ENCODE measurements at regions not wholly inside any gene's neighbourhood (a gene's known extent, or its start where the extent isn't known, plus 50 kb on each side); places are given as distances from the start of the nearest gene placed in this dataset.

- ATAC-seq, result no peak
Measured at GRCh38 chr2:147659051-147659450, 185.8 kb upstream of the ACVR2A start.

GRCh38 chr2:147657086-147658000, 187.5 kb upstream of the ACVR2A start:
- no peak for TF ChIP-seq GLIS3 (CRISPR knock-in tag; IDR thresholded peaks at IDR 0.05)
- no peak for TF ChIP-seq PPARA (CRISPR knock-in tag; IDR thresholded peaks at IDR 0.05; ENCODE audit: borderline replicate concordance)
- no peak for TF ChIP-seq ZNF70 (CRISPR knock-in tag; IDR thresholded peaks at IDR 0.05)
- TF ChIP-seq, protein P1, sequence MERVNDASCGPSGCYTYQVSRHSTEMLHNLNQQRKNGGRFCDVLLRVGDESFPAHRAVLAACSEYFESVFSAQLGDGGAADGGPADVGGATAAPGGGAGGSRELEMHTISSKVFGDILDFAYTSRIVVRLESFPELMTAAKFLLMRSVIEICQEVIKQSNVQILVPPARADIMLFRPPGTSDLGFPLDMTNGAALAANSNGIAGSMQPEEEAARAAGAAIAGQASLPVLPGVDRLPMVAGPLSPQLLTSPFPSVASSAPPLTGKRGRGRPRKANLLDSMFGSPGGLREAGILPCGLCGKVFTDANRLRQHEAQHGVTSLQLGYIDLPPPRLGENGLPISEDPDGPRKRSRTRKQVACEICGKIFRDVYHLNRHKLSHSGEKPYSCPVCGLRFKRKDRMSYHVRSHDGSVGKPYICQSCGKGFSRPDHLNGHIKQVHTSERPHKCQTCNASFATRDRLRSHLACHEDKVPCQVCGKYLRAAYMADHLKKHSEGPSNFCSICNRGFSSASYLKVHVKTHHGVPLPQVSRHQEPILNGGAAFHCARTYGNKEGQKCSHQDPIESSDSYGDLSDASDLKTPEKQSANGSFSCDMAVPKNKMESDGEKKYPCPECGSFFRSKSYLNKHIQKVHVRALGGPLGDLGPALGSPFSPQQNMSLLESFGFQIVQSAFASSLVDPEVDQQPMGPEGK (CRISPR knock-in tag; IDR thresholded peaks at IDR 0.05; ENCODE audit: borderline replicate concordance), result no peak
- no peak for TF ChIP-seq ARNTL (CRISPR knock-in tag; IDR thresholded peaks at IDR 0.05; ENCODE audit: borderline replicate concordance, low read depth)
- TF ChIP-seq, protein P2, sequence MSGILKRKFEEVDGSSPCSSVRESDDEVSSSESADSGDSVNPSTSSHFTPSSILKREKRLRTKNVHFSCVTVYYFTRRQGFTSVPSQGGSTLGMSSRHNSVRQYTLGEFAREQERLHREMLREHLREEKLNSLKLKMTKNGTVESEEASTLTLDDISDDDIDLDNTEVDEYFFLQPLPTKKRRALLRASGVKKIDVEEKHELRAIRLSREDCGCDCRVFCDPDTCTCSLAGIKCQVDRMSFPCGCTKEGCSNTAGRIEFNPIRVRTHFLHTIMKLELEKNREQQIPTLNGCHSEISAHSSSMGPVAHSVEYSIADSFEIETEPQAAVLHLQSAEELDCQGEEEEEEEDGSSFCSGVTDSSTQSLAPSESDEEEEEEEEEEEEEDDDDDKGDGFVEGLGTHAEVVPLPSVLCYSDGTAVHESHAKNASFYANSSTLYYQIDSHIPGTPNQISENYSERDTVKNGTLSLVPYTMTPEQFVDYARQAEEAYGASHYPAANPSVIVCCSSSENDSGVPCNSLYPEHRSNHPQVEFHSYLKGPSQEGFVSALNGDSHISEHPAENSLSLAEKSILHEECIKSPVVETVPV (CRISPR knock-in tag; IDR thresholded peaks at IDR 0.05), result no peak
- TF ChIP-seq ZFP3 (CRISPR knock-in tag; IDR thresholded peaks at IDR 0.05), result no peak
- no peak for TF ChIP-seq SNAI2 (CRISPR knock-in tag; IDR thresholded peaks at IDR 0.05)
- TF ChIP-seq POU6F1 (CRISPR knock-in tag; IDR thresholded peaks at IDR 0.05; ENCODE audit: borderline replicate concordance, low read depth), result no peak
- TF ChIP-seq TCF4 (CRISPR knock-in tag; IDR thresholded peaks at IDR 0.05; ENCODE audit: borderline replicate concordance), result no peak
- TF ChIP-seq ESRRG (CRISPR knock-in tag; IDR thresholded peaks at IDR 0.05), result no peak
- no peak for TF ChIP-seq OSR1 (CRISPR knock-in tag; IDR thresholded peaks at IDR 0.05)
- no peak for TF ChIP-seq ZFP30 (CRISPR knock-in tag; IDR thresholded peaks at IDR 0.05)
- no peak for TF ChIP-seq CSDC2 (CRISPR knock-in tag; IDR thresholded peaks at IDR 0.05)
- TF ChIP-seq BACH2 (CRISPR knock-in tag; IDR thresholded peaks at IDR 0.05; ENCODE audit: borderline replicate concordance), result no peak
- TF ChIP-seq ZC3H10 (CRISPR knock-in tag; IDR thresholded peaks at IDR 0.05), result no peak
- TF ChIP-seq, protein P3, sequence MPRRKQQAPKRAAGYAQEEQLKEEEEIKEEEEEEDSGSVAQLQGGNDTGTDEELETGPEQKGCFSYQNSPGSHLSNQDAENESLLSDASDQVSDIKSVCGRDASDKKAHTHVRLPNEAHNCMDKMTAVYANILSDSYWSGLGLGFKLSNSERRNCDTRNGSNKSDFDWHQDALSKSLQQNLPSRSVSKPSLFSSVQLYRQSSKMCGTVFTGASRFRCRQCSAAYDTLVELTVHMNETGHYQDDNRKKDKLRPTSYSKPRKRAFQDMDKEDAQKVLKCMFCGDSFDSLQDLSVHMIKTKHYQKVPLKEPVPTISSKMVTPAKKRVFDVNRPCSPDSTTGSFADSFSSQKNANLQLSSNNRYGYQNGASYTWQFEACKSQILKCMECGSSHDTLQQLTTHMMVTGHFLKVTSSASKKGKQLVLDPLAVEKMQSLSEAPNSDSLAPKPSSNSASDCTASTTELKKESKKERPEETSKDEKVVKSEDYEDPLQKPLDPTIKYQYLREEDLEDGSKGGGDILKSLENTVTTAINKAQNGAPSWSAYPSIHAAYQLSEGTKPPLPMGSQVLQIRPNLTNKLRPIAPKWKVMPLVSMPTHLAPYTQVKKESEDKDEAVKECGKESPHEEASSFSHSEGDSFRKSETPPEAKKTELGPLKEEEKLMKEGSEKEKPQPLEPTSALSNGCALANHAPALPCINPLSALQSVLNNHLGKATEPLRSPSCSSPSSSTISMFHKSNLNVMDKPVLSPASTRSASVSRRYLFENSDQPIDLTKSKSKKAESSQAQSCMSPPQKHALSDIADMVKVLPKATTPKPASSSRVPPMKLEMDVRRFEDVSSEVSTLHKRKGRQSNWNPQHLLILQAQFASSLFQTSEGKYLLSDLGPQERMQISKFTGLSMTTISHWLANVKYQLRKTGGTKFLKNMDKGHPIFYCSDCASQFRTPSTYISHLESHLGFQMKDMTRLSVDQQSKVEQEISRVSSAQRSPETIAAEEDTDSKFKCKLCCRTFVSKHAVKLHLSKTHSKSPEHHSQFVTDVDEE (CRISPR knock-in tag; IDR thresholded peaks at IDR 0.05), result no peak
- TF ChIP-seq RARB (CRISPR knock-in tag; IDR thresholded peaks at IDR 0.05), result no peak
- TF ChIP-seq ZNF565 (CRISPR knock-in tag; conservative IDR thresholded peaks at IDR 0.05; ENCODE audit: low read depth), result no peak
- no peak for TF ChIP-seq ISL1 (CRISPR knock-in tag; IDR thresholded peaks at IDR 0.05)
- ATAC-seq, result no peak

More at GRCh38 chr2:147659051-147659450, 185.8 kb upstream of the ACVR2A start:
- TF ChIP-seq POU6F1 (CRISPR knock-in tag; IDR thresholded peaks at IDR 0.05; ENCODE audit: borderline replicate concordance, low read depth) (no peak), GLIS3 (CRISPR knock-in tag; IDR thresholded peaks at IDR 0.05) (no peak), ARNTL (CRISPR knock-in tag; IDR thresholded peaks at IDR 0.05; ENCODE audit: borderline replicate concordance, low read depth) (no peak), PPARA (CRISPR knock-in tag; IDR thresholded peaks at IDR 0.05; ENCODE audit: borderline replicate concordance) (no peak), ZNF70 (CRISPR knock-in tag; IDR thresholded peaks at IDR 0.05) (no peak), ZC3H10 (CRISPR knock-in tag; IDR thresholded peaks at IDR 0.05) (no peak), BACH2 (CRISPR knock-in tag; IDR thresholded peaks at IDR 0.05; ENCODE audit: borderline replicate concordance) (no peak), SNAI2 (CRISPR knock-in tag; IDR thresholded peaks at IDR 0.05) (no peak), ZNF565 (CRISPR knock-in tag; conservative IDR thresholded peaks at IDR 0.05; ENCODE audit: low read depth) (no peak), ISL1 (CRISPR knock-in tag; IDR thresholded peaks at IDR 0.05) (no peak), ZFP3 (CRISPR knock-in tag; IDR thresholded peaks at IDR 0.05) (no peak)
- TF ChIP-seq, protein P4, sequence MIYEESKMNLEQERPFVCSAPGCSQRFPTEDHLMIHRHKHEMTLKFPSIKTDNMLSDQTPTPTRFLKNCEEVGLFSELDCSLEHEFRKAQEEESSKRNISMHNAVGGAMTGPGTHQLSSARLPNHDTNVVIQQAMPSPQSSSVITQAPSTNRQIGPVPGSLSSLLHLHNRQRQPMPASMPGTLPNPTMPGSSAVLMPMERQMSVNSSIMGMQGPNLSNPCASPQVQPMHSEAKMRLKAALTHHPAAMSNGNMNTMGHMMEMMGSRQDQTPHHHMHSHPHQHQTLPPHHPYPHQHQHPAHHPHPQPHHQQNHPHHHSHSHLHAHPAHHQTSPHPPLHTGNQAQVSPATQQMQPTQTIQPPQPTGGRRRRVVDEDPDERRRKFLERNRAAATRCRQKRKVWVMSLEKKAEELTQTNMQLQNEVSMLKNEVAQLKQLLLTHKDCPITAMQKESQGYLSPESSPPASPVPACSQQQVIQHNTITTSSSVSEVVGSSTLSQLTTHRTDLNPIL (CRISPR knock-in tag; IDR thresholded peaks at IDR 0.05; ENCODE audit: low read depth), result no peak
- TF ChIP-seq, protein P2 (CRISPR knock-in tag; IDR thresholded peaks at IDR 0.05), result no peak
